DMS79 treated with DMSO at 0.1 percent for 48 hours (cell line): ENCODE measurements at regions not wholly inside any gene's neighbourhood (a gene's known extent, or its start where the extent isn't known, plus 50 kb on each side); places are given as distances from the start of the nearest gene placed in this dataset.

Source experiments
- DNase-seq: peaks from one replicate; lab custom pipeline; 2025; lab: John Stamatoyannopoulos, UW

DNA sequence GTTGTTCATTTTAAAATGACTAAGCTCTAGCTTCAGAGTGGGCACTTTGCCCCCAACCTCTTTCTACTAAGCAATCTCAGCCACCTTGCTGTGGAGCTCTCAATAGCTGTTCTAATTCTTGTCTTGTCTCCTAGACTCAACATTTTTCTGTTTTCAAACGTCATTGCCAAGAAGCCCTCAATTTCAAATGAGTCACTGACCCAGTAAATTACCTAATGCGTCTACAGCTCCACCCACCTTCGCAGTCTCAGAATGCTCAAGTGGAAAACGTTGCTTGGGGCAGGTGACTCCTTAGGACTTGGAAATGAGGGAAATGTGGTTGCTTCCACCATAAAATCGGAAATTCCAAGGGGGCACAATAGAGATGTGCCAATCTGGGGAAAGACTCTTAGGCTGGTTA is 59.0 kb downstream of the ING2 start:
- peak; percentile 4 for DNase-seq

DNA sequence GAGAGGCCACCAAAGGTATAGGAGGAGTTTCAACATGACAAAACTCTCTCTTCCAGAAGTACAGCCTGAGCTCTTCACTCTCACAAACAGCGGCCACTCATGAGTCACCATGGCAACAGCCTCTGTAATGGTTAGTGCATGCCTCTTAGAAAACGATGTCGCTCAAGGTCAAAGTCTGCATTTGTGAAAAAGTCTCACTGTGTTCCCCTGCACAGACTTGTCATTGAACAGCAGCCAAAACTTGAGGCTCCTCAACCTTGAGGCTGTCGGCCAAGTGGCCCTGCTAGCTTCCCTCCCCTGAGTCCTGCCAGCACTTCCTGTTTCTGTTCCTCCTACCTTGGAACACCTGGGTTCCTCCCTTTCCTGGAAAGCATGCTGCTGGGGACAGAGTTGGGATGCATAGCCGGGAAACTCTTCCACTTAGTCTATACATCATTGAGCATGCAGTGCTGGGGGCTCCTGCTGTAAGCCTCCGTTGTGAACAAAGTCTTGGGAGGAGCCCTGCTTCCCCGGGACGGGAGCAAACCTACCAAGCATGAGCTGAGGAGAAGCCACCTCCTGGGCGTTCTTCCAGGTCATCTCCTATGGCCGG is 66.6 kb downstream of the ING2 start:
- DNase-seq: peak; percentile 89

DNA sequence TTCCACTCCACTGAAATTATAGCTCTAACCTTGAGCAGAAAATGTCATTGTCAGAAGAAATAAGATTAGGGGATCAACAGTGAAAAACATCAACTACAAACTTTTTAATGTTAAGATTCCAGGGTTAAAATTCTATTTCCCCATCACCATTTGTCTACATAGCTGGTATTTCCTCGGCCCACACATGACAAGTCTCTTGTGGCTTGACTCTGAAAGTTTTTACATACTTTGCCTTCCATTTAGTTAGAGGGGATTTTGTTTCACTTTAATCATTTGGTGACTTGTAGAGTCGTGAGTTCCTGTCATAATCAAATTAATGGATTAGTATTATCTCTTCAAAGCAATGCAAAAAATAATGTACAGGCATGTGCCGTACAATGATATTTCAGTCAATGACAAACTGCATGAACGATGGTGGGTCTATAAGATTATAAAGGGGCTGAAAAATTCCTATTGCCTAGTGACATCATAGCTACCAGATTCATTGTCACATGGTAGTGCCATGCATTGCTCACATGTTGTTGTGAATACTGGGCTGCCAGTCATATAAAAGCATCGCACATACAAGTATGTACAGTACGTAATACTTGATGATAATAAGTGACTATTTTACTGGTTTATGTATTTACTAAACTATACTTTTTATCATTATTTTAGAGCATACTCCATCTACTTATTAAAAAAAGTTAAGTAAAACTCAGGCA is 72.0 kb downstream of the ING2 start:
- DNase-seq: no peak

DNA sequence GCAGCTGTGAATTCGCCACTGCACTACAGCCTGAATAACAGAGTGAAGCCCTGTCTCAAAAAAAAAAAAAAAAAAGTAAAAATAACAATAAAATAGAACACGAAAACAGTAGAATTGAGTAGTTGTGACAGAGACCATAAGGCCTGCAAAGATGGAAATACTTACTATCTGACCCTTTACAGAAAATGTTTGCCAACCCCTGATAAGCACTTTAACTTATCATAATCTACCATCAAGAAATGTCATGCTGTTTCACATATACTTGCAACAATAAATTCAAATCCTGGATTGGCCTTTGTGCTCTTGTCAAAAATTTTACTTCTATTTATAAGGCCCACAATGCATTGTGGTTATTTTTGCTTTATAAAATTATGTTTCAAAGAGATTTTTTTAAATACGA is 75.5 kb downstream of the ING2 start:
- DNase-seq: no peak

DNA sequence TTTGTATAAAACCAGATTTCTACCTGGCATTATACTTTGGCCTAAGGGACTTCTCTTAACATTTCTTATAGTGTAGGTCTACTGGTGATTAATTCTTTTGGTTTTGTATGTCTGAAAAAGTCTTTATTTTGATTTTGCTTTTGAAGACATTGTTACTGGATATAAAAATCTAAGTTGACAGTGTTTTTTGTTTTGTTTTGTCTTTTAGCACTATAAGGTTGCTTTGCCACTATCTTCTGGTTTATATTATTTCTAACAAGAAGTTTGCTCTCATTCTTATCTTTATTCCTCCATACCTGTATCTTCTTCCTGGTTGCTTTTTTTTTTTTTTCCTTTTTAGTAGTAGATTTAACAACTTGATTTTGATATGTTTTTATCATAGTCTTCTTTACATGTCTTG is 76.0 kb downstream of the ING2 start:
- DNase-seq: no peak

DNA sequence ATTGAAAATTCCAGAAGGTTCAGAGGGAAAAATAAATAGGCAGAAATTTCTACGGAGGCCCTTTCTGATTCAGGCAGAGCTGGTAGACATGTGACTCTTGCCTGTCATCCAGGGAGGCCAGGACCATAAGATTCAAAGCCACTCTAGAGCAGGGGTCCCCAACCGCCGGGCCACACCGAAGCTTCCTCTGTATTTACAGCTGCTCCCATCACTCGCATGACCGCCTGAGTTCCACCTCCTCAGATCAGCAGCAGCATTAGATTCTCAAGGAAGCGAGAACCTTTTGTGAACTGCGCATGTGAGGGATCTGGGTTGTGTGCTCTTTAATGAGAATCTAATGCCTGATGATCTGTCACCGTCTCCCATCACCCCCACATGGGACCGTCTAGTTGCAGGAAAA is 72.2 kb downstream of the RWDD4 start:
- DNase-seq: no peak

DNA sequence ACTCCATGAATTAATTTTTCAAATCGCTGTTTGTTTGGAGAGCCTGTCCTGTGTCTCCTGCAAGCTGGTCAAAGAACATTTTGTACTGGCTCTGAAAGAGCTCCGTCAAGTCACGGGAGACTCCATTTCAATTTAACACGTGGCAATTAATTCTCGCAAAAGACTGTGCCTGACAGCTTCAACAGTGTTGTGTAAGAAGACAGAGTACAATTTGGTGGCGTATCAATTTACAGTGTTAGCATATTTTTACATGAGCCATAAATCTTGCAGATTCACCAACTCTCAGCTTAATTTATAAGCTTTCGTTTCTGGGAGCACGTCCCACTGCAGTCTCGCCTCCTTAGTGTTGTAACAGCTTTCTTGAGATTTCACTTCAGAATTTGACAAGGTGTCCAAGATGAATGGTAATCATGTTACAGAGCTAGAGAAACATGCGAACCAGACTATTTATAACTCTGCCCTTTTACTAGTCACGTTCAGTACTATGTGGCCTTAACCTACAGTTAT is 70.8 kb downstream of the RWDD4 start:
- DNase-seq: peak; percentile 17

DNA sequence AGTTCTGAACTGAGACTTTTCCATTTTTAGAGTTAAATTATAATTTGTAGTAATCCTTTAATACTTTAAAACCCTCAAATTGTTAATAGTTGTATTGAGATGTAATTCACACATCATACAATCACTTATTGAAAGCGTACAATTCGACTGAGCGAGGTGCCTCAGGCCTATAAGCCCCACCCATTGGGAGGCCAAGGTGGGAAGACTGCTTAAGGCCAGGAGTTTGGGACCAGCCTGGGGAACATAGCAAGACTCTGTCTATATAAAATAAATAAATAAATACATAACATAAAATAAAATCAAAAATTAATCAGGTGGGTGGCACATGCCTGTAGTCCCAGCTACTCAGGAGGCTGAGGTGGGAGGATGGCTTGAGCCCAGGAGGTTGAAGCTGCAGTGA is 70.3 kb downstream of the RWDD4 start:
- no peak for DNase-seq

DNA sequence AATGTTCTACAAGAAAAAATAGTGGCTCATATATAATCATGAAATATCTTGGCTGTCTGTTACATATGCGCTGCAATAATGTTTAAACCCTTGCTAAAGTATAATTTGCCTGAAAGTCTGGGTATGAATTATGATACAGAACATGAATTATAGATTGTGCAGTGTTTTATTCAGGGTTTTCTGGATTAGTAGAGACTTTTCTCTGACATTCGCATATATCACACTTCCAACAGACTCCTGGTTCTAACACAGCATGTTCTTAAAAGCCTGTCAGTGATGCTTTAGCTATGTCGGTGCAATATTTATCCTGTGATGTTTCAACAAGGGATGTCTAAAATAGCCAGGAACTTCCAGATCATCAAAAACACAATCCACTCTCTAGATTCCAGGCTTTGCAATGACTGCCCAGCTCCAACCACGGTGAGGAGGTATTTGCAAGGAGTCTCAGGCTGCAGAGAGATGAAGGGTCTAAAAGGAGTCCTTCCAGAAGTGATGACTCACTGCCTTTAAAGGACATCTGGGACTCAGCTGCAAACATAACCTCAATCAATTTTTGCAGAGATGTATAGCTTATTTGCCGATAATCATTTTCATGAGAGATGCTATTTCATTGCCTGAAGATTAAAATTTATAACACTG is 69.4 kb downstream of the RWDD4 start:
- no peak for DNase-seq
